ENCODE measurements at regions not wholly inside any gene's neighbourhood (a gene's known extent, or its start where the extent isn't known, plus 50 kb on each side); places are given as distances from the start of the nearest gene placed in this dataset.

- H3K4me1 ChIP-seq (ENCODE audit: insufficient read depth, insufficient read length), result peaks cover 8% of the 10 kb centered on the region
- H3K36me3 ChIP-seq (ENCODE audit: insufficient read depth, insufficient read length, low read length), result no peaks in the 10 kb centered on the region
- TF ChIP-seq ZNF274 (IDR thresholded peaks at IDR 0.05; ENCODE audit: low read depth, low read length) (no peak), YY1 (IDR thresholded peaks at IDR 0.05; ENCODE audit: insufficient read depth, insufficient read length) (no peak), SUZ12 (IDR thresholded peaks at IDR 0.05; ENCODE audit: extremely low read depth, insufficient read depth, insufficient read length) (no peak)
- DNase-seq (ENCODE audit: low read depth, low spot score), result no peak
- H3K9ac ChIP-seq (ENCODE audit: insufficient read length, low read depth), result no peak overlapping the region
- H3K4me3 ChIP-seq (ENCODE audit: insufficient read length, low read depth), result no peak overlapping the region
- H3K27me3 ChIP-seq (ENCODE audit: insufficient read depth, insufficient read length), result no peaks in the 10 kb centered on the region
- H3K9me3 ChIP-seq (ENCODE audit: insufficient read depth, low read length), result peaks cover 18% of the 10 kb centered on the region
Measured at GRCh38 chr2:105592288-105592687, 152.4 kb upstream of the NCK2 start.

- Histone ChIP-seq H3K4me3 (ENCODE audit: insufficient read length, low read depth) (no peak overlapping the region), H3K27me3 (ENCODE audit: insufficient read depth, insufficient read length) (no peaks in the 10 kb centered on the region), H3K9me3 (ENCODE audit: insufficient read depth, low read length) (peaks cover 18% of the 10 kb centered on the region), H3K36me3 (ENCODE audit: insufficient read depth, insufficient read length, low read length) (no peaks in the 10 kb centered on the region), H3K9ac (ENCODE audit: insufficient read length, low read depth) (no peak overlapping the region), H3K4me1 (ENCODE audit: insufficient read depth, insufficient read length) (peaks cover 8% of the 10 kb centered on the region)
- DNase-seq (ENCODE audit: low read depth, low spot score), result no peak
- TF ChIP-seq YY1 (IDR thresholded peaks at IDR 0.05; ENCODE audit: insufficient read depth, insufficient read length), result no peak
Measured at GRCh38 chr2:105590780-105591660, 153.7 kb upstream of the NCK2 start.

- DNase-seq (ENCODE audit: low read depth, low spot score), result no peak
- Histone ChIP-seq H3K4me3 (ENCODE audit: insufficient read length, low read depth) (no peak overlapping the region), H3K27me3 (ENCODE audit: insufficient read depth, insufficient read length) (no peaks in the 10 kb centered on the region), H3K36me3 (ENCODE audit: insufficient read depth, insufficient read length, low read length) (no peaks in the 10 kb centered on the region), H3K9me3 (ENCODE audit: insufficient read depth, low read length) (peaks cover 18% of the 10 kb centered on the region), H3K4me1 (ENCODE audit: insufficient read depth, insufficient read length) (peaks cover 2% of the 10 kb centered on the region), H3K9ac (ENCODE audit: insufficient read length, low read depth) (no peak overlapping the region)
- TF ChIP-seq YY1 (IDR thresholded peaks at IDR 0.05; ENCODE audit: insufficient read depth, insufficient read length) (no peak), SUZ12 (IDR thresholded peaks at IDR 0.05; ENCODE audit: extremely low read depth, insufficient read depth, insufficient read length) (no peak), ZNF274 (IDR thresholded peaks at IDR 0.05; ENCODE audit: low read depth, low read length) (no peak)
Measured at GRCh38 chr2:105588581-105588980, 156.1 kb upstream of the NCK2 start.

- Histone ChIP-seq H3K4me1 (ENCODE audit: insufficient read depth, insufficient read length) (no peaks in the 10 kb centered on the region), H3K27me3 (ENCODE audit: insufficient read depth, insufficient read length) (no peaks in the 10 kb centered on the region), H3K9ac (ENCODE audit: insufficient read length, low read depth) (no peak overlapping the region), H3K36me3 (ENCODE audit: insufficient read depth, insufficient read length, low read length) (no peaks in the 10 kb centered on the region), H3K4me3 (ENCODE audit: insufficient read length, low read depth) (no peak overlapping the region), H3K9me3 (ENCODE audit: insufficient read depth, low read length) (peaks cover 18% of the 10 kb centered on the region)
- no peak for DNase-seq (ENCODE audit: low read depth, low spot score)
- TF ChIP-seq YY1 (IDR thresholded peaks at IDR 0.05; ENCODE audit: insufficient read depth, insufficient read length), result no peak
Measured at GRCh38 chr2:105587637-105588036, 157.1 kb upstream of the NCK2 start.

- DNase-seq (ENCODE audit: low read depth, low spot score), result no peak
- Histone ChIP-seq H3K9ac (ENCODE audit: insufficient read length, low read depth) (no peak overlapping the region), H3K36me3 (ENCODE audit: insufficient read depth, insufficient read length, low read length) (no peaks in the 10 kb centered on the region), H3K4me1 (ENCODE audit: insufficient read depth, insufficient read length) (no peaks in the 10 kb centered on the region), H3K27me3 (ENCODE audit: insufficient read depth, insufficient read length) (no peaks in the 10 kb centered on the region), H3K4me3 (ENCODE audit: insufficient read length, low read depth) (no peak overlapping the region), H3K9me3 (ENCODE audit: insufficient read depth, low read length) (peaks cover 13% of the 10 kb centered on the region)
- TF ChIP-seq ZNF274 (IDR thresholded peaks at IDR 0.05; ENCODE audit: low read depth, low read length) (no peak), SUZ12 (IDR thresholded peaks at IDR 0.05; ENCODE audit: extremely low read depth, insufficient read depth, insufficient read length) (no peak), YY1 (IDR thresholded peaks at IDR 0.05; ENCODE audit: insufficient read depth, insufficient read length) (no peak)
Measured at GRCh38 chr2:105584435-105585010, 160.2 kb upstream of the NCK2 start.

GRCh38 chr2:105582952-105583660 lies 161.6 kb upstream of the NCK2 start:
- no peaks in the 10 kb centered on the region for H3K36me3 ChIP-seq (ENCODE audit: insufficient read depth, insufficient read length, low read length)
- no peak overlapping the region for H3K9ac ChIP-seq (ENCODE audit: insufficient read length, low read depth)
- H3K4me3 ChIP-seq (ENCODE audit: insufficient read length, low read depth), result no peak overlapping the region
- TF ChIP-seq ZNF274 (IDR thresholded peaks at IDR 0.05; ENCODE audit: low read depth, low read length) (no peak), YY1 (IDR thresholded peaks at IDR 0.05; ENCODE audit: insufficient read depth, insufficient read length) (no peak), SUZ12 (IDR thresholded peaks at IDR 0.05; ENCODE audit: extremely low read depth, insufficient read depth, insufficient read length) (no peak)
- no peaks in the 10 kb centered on the region for H3K4me1 ChIP-seq (ENCODE audit: insufficient read depth, insufficient read length)
- H3K9me3 ChIP-seq (ENCODE audit: insufficient read depth, low read length), result no peaks in the 10 kb centered on the region
- no peaks in the 10 kb centered on the region for H3K27me3 ChIP-seq (ENCODE audit: insufficient read depth, insufficient read length)
- DNase-seq (ENCODE audit: low read depth, low spot score), result no peak

GRCh38 chr2:105581555-105581944 lies 163.2 kb upstream of the NCK2 start:
- Histone ChIP-seq H3K36me3 (ENCODE audit: insufficient read depth, insufficient read length, low read length) (no peaks in the 10 kb centered on the region), H3K4me1 (ENCODE audit: insufficient read depth, insufficient read length) (peaks cover 4% of the 10 kb centered on the region), H3K27me3 (ENCODE audit: insufficient read depth, insufficient read length) (no peaks in the 10 kb centered on the region), H3K4me3 (ENCODE audit: insufficient read length, low read depth) (no peak overlapping the region), H3K9me3 (ENCODE audit: insufficient read depth, low read length) (no peaks in the 10 kb centered on the region), H3K9ac (ENCODE audit: insufficient read length, low read depth) (no peak overlapping the region)
- TF ChIP-seq YY1 (IDR thresholded peaks at IDR 0.05; ENCODE audit: insufficient read depth, insufficient read length), result no peak
- TF ChIP-seq SUZ12 (IDR thresholded peaks at IDR 0.05; ENCODE audit: extremely low read depth, insufficient read depth, insufficient read length), result no peak
- TF ChIP-seq ZNF274 (IDR thresholded peaks at IDR 0.05; ENCODE audit: low read depth, low read length), result no peak
- no peak for DNase-seq (ENCODE audit: low read depth, low spot score)

Data from NT2/D1 (cell line).